Fibroblast of lung (primary cell): ENCODE measurements at regions not wholly inside any gene's neighbourhood (a gene's known extent, or its start where the extent isn't known, plus 50 kb on each side); places are given as distances from the start of the nearest gene placed in this dataset.

ENCODE experiments used
- DNase-seq, 2 donors: peaks; one replicate each; pipeline versions ENCODE4 v3.0.0 to v3.0.0-alpha.2; 2010; ENCODE audit warnings: low read depth in 2 of 2
- H2AFZ ChIP-seq: 2 replicates; pipeline ENCODE4 v1.5.1; 2012; ENCODE audit warnings: low read length, control low read depth, inconsistent platforms
- H3K27ac ChIP-seq: 2 replicates; pipeline ENCODE4 v1.5.1; 2011; ENCODE audit warnings: low read length, control low read depth; ENCODE audit not compliant: insufficient read depth
- H3K27me3 ChIP-seq: 2 replicates; pipeline ENCODE4 v1.5.1; 2011; ENCODE audit warnings: mild to moderate bottlenecking, low read length; ENCODE audit not compliant: control insufficient read depth, insufficient read depth
- H3K36me3 ChIP-seq: 2 replicates; pipeline ENCODE4 v1.5.1; 2011; ENCODE audit warnings: low read length; ENCODE audit not compliant: control insufficient read depth, insufficient read depth
- H3K4me1 ChIP-seq: 2 replicates; pipeline ENCODE4 v1.5.1; 2011; ENCODE audit warnings: low read length; ENCODE audit not compliant: control insufficient read depth, insufficient read depth; ENCODE audit errors: extremely low read depth
- H3K4me2 ChIP-seq: 2 replicates; pipeline ENCODE4 v1.5.1; 2011; ENCODE audit warnings: low read length, control low read depth; ENCODE audit not compliant: insufficient read depth; ENCODE audit errors: extremely low read depth
- H3K4me3 ChIP-seq, 4 experiments: fragments of 200-600 bp in 1 of 4; sonication (generic) in 1 of 4; replicated peaks in 1 of 4; 2 replicates each; pipeline ENCODE4 v1.5.1; 2011 to 2016; ENCODE audit warnings: low read length in 4 of 4, low read depth in 3 of 4, mild to moderate bottlenecking in 3 of 4, control low read depth in 2 of 4, inconsistent platforms in 1 of 4, mixed read lengths in 1 of 4; ENCODE audit not compliant: insufficient read depth in 1 of 4; ENCODE audit errors: control extremely low read depth in 1 of 4
- H3K79me2 ChIP-seq: 2 replicates; pipeline ENCODE4 v1.5.1; 2012; ENCODE audit warnings: mild to moderate bottlenecking, low read length, inconsistent platforms; ENCODE audit not compliant: control insufficient read depth, insufficient read depth
- H3K9ac ChIP-seq: 2 replicates; pipeline ENCODE4 v1.5.1; 2011; ENCODE audit warnings: mild to moderate bottlenecking, low read length, control low read depth; ENCODE audit not compliant: insufficient read depth
- H3K9me3 ChIP-seq: 2 replicates; pipeline ENCODE4 v1.5.1; 2012; ENCODE audit warnings: low read depth, low read length; ENCODE audit not compliant: control insufficient read depth, insufficient read depth
- H4K20me1 ChIP-seq: 2 replicates; pipeline ENCODE4 v1.5.1; 2011; ENCODE audit warnings: low read length; ENCODE audit not compliant: control insufficient read depth, insufficient read depth; ENCODE audit errors: extremely low read depth
- CTCF ChIP-seq, 2 donors: IDR thresholded peaks in 1 of 2; conservative IDR thresholded peaks in 1 of 2; 1 replicate in 1 of 2; 2 replicates in 1 of 2; pipeline ENCODE4 v1.5.1; 2011 to 2012; ENCODE audit warnings: low read length in 2 of 2, control low read depth in 1 of 2, inconsistent platforms in 1 of 2, low read depth in 1 of 2, mild to moderate bottlenecking in 1 of 2
- EZH2 ChIP-seq: IDR thresholded peaks from 2 replicates; pipeline ENCODE4 v1.5.1; 2012; ENCODE audit warnings: low read length, control low read depth, mild to moderate bottlenecking; ENCODE audit errors: missing control alignments

DNA sequence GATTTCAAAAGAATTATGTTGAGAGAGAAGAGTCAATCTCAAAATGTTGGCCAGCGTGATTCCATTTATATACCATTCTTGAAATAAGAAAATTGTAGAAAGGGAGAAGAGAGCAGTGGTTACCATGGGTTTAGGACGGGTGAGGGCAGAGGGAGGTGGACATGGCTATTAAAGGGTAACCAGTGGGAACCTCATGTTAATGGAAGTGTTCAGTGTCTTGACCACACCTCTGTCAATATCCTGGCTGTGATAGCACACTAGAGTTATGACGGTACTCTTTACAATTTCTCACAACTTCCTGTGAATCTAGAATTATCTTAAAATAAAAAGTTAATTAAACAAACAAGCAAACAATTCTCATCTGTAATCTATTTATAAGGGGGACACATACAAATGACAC is 821.2 kb downstream of the VRK1 start:
- TF ChIP-seq CTCF (conservative IDR thresholded peaks at IDR 0.05 in 1 of 2, IDR thresholded peaks at IDR 0.05 in 1 of 2; ENCODE audit: low read depth in 1 of 2, low read length in 2 of 2), result no peak
- no peak for TF ChIP-seq EZH2

DNA sequence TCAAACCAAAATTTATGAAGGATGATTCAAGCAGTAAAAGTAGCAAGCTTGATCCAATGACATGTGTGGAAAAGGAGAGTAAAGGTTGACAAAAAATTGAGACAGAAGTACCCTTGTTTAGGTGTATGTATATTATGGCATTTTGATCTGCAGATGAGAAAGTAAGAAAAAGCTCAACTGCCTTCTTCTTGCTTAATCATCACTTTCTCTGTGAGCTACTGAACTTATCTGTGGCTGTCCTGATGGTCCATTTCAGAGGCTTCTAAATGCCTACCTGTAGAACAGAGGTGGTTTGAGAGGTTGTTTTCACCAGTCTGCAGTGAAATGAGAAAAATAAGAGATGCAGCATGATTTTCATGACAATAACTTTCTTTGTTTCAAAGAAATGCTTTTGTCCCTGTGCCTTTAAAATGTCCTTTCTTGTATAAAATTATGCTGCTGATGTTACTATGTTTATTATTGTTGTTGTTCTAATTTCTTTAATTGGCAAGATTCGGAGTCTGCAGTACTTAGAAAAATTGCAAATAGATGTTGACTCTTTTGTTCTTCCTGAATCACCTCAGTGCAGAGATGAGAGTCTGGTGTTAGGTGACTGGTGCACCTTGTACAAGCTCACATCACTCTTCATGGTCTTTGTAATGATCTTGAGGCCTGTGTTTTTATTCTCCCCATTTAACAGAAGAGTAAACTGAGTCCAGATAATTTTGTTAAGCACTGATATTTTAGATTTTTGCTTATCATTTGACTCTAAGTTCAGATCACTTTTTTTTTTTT is 821.9 kb downstream of the VRK1 start:
- TF ChIP-seq EZH2 (no peak), CTCF (conservative IDR thresholded peaks at IDR 0.05 in 1 of 2, IDR thresholded peaks at IDR 0.05 in 1 of 2; ENCODE audit: low read depth in 1 of 2, low read length in 2 of 2) (no peak)
- H3K79me2 ChIP-seq, result no peaks in the 10 kb centered on the region
- H3K9me3 ChIP-seq, result no peaks in the 10 kb centered on the region
- no peak overlapping the region for H3K4me2 ChIP-seq
- H3K4me1 ChIP-seq, result no peaks in the 10 kb centered on the region
- no peaks in the 10 kb centered on the region for H3K27me3 ChIP-seq
- no peak for DNase-seq
- H3K27ac ChIP-seq, result no peak overlapping the region
- H2AFZ ChIP-seq, result no peak overlapping the region
- no peak overlapping the region for H3K9ac ChIP-seq
- no peaks in the 10 kb centered on the region for H3K36me3 ChIP-seq
- no peak overlapping the region for H3K4me3 ChIP-seq
- no peaks in the 10 kb centered on the region for H4K20me1 ChIP-seq

More for the DNA sequence above, 821.2 kb downstream of the VRK1 start:
- Histone ChIP-seq H4K20me1 (no peaks in the 10 kb centered on the region), H3K79me2 (no peaks in the 10 kb centered on the region), H3K4me1 (no peaks in the 10 kb centered on the region), H3K9me3 (no peaks in the 10 kb centered on the region), H3K9ac (no peak overlapping the region), H3K27ac (no peak overlapping the region), H2AFZ (no peak overlapping the region), H3K36me3 (no peaks in the 10 kb centered on the region), H3K27me3 (no peaks in the 10 kb centered on the region), H3K4me3 (no peak overlapping the region), H3K4me2 (no peak overlapping the region)
- no peak for DNase-seq

DNA sequence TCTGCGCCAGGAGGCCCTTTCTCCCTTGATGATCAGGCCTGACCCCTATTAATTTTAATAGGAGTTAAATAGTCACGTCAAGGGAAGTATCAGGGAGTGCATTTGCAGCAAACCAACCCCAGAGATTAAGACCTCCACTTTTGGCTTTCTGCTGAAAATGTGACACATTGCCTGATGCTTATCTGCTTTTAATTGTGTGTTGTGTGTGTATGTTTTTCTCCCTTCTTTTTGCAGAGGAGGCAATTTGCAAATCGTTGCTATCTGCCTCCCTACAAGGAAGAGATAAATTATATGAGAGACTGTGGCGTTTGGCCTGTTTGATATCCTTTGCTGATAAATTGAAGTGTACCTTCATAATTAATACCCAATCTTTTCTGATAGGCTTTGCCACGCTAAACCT is 822.9 kb downstream of the VRK1 start:
- H3K79me2 ChIP-seq, result no peaks in the 10 kb centered on the region
- H3K4me2 ChIP-seq, result no peak overlapping the region
- no peaks in the 10 kb centered on the region for H3K27me3 ChIP-seq
- no peak overlapping the region for H3K27ac ChIP-seq
- no peaks in the 10 kb centered on the region for H3K36me3 ChIP-seq
- no peak overlapping the region for H3K4me3 ChIP-seq
- H2AFZ ChIP-seq, result no peak overlapping the region
- TF ChIP-seq CTCF (conservative IDR thresholded peaks at IDR 0.05 in 1 of 2, IDR thresholded peaks at IDR 0.05 in 1 of 2; ENCODE audit: low read depth in 1 of 2, low read length in 2 of 2) (no peak), EZH2 (no peak)
- H3K9ac ChIP-seq, result no peak overlapping the region
- no peaks in the 10 kb centered on the region for H3K4me1 ChIP-seq
- no peaks in the 10 kb centered on the region for H4K20me1 ChIP-seq
- no peaks in the 10 kb centered on the region for H3K9me3 ChIP-seq
- DNase-seq, result no peak
